ENCODE measurements at regions not wholly inside any gene's neighbourhood (a gene's known extent, or its start where the extent isn't known, plus 50 kb on each side); places are given as distances from the start of the nearest gene placed in this dataset.

DNA sequence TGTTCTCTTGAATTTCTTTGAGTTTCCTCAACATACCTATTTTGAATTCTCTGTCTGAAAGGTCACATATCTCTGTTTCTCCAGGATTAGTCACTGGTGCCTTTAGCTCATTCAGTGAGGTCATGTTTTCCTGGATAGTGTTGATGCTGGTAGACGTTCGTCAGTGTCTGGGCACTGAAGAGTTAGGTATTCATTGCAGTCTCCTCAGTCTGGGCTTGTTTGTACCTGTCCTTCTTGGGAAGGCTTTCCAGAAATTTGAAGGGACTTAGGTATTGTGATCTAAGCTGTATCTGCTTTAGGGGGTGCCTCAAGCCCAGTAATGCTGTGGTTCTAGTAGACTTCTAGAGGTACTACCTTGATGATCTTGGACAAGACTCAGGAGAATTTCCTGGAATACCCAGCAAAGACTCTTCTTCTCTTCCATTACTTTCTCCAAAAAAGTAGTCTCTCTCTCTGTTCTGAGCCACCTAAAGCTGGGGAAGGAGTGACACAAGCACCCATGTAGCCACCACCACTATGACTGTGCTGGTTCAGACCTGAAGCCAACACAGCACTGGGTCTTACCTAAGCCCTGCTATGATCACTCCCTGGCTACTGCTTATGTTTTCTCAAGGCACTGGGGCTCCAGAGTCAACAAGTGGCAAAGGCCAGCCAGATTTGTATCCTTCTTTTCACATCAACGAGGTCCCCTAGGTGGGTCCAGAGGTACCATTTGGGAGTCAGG, 852.0 kb downstream of the BCL11A start:
- Histone ChIP-seq H2AFZ (ENCODE audit: low read length) (no peak overlapping the region), H3K79me2 (ENCODE audit: low read length) (no peaks in the 10 kb centered on the region), H3F3A (ENCODE audit: insufficient read depth, low read length) (no peaks in the 10 kb centered on the region), H3K9me2 (replicated peaks; ENCODE audit: insufficient read depth, low read length) (no peaks in the 10 kb centered on the region), H3K4me1 (ENCODE audit: low read length) (no peaks in the 10 kb centered on the region), H3K4me2 (ENCODE audit: low read depth, low read length) (no peak overlapping the region), H3K9ac (ENCODE audit: low read length) (no peak overlapping the region), H3K27ac (ENCODE audit: low read length) (no peak overlapping the region), H4K20me1 (ENCODE audit: insufficient read depth, low read length) (no peaks in the 10 kb centered on the region), H3K9me3 (replicated peaks; ENCODE audit: insufficient read depth, low read length) (no peaks in the 10 kb centered on the region), H3K36me3 (replicated peaks; ENCODE audit: insufficient read depth, low read length) (no peaks in the 10 kb centered on the region), H3K27me3 (replicated peaks; ENCODE audit: insufficient read depth, low read length) (no peaks in the 10 kb centered on the region), H3K4me3 (ENCODE audit: low read length) (no peak overlapping the region)
- no peak for DNase-seq
- TF ChIP-seq EZH2phosphoT487 (IDR thresholded peaks at IDR 0.05; ENCODE audit: low read length) (no peak), EZH2 (optimal IDR thresholded peaks at IDR 0.05; ENCODE audit: low read depth, low read length) (no peak)
- TF ChIP-seq, protein P1, sequence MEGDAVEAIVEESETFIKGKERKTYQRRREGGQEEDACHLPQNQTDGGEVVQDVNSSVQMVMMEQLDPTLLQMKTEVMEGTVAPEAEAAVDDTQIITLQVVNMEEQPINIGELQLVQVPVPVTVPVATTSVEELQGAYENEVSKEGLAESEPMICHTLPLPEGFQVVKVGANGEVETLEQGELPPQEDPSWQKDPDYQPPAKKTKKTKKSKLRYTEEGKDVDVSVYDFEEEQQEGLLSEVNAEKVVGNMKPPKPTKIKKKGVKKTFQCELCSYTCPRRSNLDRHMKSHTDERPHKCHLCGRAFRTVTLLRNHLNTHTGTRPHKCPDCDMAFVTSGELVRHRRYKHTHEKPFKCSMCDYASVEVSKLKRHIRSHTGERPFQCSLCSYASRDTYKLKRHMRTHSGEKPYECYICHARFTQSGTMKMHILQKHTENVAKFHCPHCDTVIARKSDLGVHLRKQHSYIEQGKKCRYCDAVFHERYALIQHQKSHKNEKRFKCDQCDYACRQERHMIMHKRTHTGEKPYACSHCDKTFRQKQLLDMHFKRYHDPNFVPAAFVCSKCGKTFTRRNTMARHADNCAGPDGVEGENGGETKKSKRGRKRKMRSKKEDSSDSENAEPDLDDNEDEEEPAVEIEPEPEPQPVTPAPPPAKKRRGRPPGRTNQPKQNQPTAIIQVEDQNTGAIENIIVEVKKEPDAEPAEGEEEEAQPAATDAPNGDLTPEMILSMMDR (IDR thresholded peaks at IDR 0.05; ENCODE audit: low read length): no peak

DNA sequence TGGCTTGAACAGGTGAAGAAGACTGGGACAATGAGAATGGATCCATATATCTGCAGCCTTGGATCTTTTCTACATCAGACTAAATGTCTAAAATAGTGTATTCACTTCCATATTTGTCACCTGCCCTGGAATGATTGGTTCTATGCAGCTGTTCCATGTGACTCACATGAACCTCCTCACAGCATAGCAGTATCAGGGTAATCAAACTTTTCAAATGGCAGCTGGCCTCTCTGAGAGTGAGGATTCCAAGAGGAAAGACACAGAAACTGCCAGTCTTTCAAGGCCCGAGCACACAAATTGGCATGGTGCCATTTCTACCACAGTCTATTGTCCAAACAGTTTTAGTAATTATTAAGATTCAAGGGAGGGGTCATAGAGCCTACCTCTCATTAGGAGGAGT, 859.3 kb downstream of the BCL11A start:
- Histone ChIP-seq H3K4me1 (ENCODE audit: low read length) (no peaks in the 10 kb centered on the region), H3K9me2 (replicated peaks; ENCODE audit: insufficient read depth, low read length) (no peaks in the 10 kb centered on the region), H3K27ac (ENCODE audit: low read length) (no peak overlapping the region), H3K79me2 (ENCODE audit: low read length) (no peaks in the 10 kb centered on the region), H3K4me3 (ENCODE audit: low read length) (no peak overlapping the region), H3F3A (ENCODE audit: insufficient read depth, low read length) (no peaks in the 10 kb centered on the region), H3K4me2 (ENCODE audit: low read depth, low read length) (no peak overlapping the region), H3K9ac (ENCODE audit: low read length) (no peak overlapping the region), H3K27me3 (replicated peaks; ENCODE audit: insufficient read depth, low read length) (no peaks in the 10 kb centered on the region), H2AFZ (ENCODE audit: low read length) (no peak overlapping the region), H4K20me1 (ENCODE audit: insufficient read depth, low read length) (no peaks in the 10 kb centered on the region), H3K36me3 (replicated peaks; ENCODE audit: insufficient read depth, low read length) (no peaks in the 10 kb centered on the region), H3K9me3 (replicated peaks; ENCODE audit: insufficient read depth, low read length) (no peaks in the 10 kb centered on the region)
- TF ChIP-seq EZH2phosphoT487 (IDR thresholded peaks at IDR 0.05; ENCODE audit: low read length) (no peak), EZH2 (optimal IDR thresholded peaks at IDR 0.05; ENCODE audit: low read depth, low read length) (no peak)
- TF ChIP-seq, protein P1 (IDR thresholded peaks at IDR 0.05; ENCODE audit: low read length): no peak
- no peak for DNase-seq

DNA sequence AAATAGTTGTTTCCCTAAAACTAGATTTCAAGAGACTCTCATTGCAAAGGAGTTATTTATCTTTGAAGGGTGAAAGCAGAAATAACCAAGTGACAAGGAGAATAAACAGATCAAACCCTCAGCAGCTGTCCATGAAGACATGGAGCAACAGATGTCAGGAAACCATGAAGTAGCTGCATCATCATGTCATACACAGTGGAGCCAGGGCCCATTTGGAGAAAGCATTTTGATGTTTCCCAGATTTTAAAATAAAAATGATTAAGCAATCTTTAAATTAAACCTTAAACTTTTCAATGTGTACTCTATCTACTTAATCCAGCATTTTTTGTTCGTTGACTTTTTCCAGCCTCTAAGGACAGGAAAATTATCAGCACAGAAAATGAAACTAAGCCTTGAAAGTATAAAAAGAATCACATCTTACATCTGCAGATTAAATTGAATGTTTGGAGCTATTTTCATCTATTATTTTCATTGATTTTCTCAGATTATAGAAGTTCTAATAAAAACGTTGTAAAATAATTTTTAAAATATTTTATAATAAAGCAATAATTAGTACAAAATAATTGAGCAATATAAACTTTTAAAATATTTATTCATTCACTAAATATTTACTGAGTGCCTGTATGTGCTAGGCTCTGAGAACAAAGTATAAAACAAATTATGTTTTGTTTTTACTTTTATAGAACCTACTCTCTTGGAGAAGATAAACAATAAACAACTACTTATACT, 860.1 kb downstream of the BCL11A start:
- TF ChIP-seq EZH2phosphoT487 (IDR thresholded peaks at IDR 0.05; ENCODE audit: low read length): no peak
- TF ChIP-seq EZH2 (optimal IDR thresholded peaks at IDR 0.05; ENCODE audit: low read depth, low read length): no peak
- TF ChIP-seq, protein P1 (IDR thresholded peaks at IDR 0.05; ENCODE audit: low read length): no peak
- Histone ChIP-seq H3K9me3 (replicated peaks; ENCODE audit: insufficient read depth, low read length) (no peaks in the 10 kb centered on the region), H3K9me2 (replicated peaks; ENCODE audit: insufficient read depth, low read length) (no peaks in the 10 kb centered on the region), H4K20me1 (ENCODE audit: insufficient read depth, low read length) (no peaks in the 10 kb centered on the region), H3K36me3 (replicated peaks; ENCODE audit: insufficient read depth, low read length) (no peaks in the 10 kb centered on the region), H3K79me2 (ENCODE audit: low read length) (no peaks in the 10 kb centered on the region), H3F3A (ENCODE audit: insufficient read depth, low read length) (no peaks in the 10 kb centered on the region), H3K4me2 (ENCODE audit: low read depth, low read length) (no peak overlapping the region), H3K4me3 (ENCODE audit: low read length) (no peak overlapping the region), H2AFZ (ENCODE audit: low read length) (no peak overlapping the region), H3K9ac (ENCODE audit: low read length) (no peak overlapping the region), H3K4me1 (ENCODE audit: low read length) (no peaks in the 10 kb centered on the region), H3K27ac (ENCODE audit: low read length) (no peak overlapping the region), H3K27me3 (replicated peaks; ENCODE audit: insufficient read depth, low read length) (no peaks in the 10 kb centered on the region)
- DNase-seq: no peak

All from MM.1S (cell line).